ENCODE measurements at regions not wholly inside any gene's neighbourhood (a gene's known extent, or its start where the extent isn't known, plus 50 kb on each side); places are given as distances from the start of the nearest gene placed in this dataset.

GRCh38 chr15:93212578-93212977 lies 123.6 kb upstream of the RGMA start (continued):
- TF ChIP-seq ZBTB21 (CRISPR knock-in tag; IDR thresholded peaks at IDR 0.05; ENCODE audit: borderline replicate concordance) (no peak), NR1H2 (CRISPR knock-in tag; IDR thresholded peaks at IDR 0.05) (no peak), NFE2L1 (CRISPR knock-in tag; IDR thresholded peaks at IDR 0.05) (no peak), TEAD1 (CRISPR knock-in tag; IDR thresholded peaks at IDR 0.05) (no peak), ZBTB43 (CRISPR knock-in tag; IDR thresholded peaks at IDR 0.05) (no peak)

DNA sequence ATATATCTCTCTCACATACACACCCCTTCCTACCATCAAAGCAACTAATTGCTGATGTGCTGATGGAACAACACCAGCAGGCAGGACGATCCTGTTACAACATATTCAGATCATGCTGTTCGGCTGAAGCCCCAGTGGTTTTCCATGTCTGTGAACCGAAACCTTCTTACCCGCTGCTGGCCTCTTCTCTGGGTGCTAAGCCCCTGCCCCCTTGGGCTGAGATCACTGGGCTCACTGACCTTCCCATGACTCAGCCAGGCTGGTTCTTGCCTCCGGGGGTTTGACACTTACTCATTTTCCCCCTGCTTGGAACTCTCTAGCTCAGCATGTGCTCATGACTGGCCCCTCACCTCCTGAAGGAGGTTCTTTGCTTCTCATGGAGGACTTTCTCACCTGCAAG lies 122.0 kb upstream of the RGMA start:
- CTCF ChIA-PET = no interaction called here
- TF ChIP-seq KAT7 (CRISPR knock-in tag; IDR thresholded peaks at IDR 0.05; ENCODE audit: borderline replicate concordance) (no peak), ZNF416 (CRISPR knock-in tag; IDR thresholded peaks at IDR 0.05) (no peak), GTF2I (CRISPR knock-in tag; conservative IDR thresholded peaks at IDR 0.05) (no peak), SMAD4 (CRISPR knock-in tag; IDR thresholded peaks at IDR 0.05) (no peak), RELA (CRISPR knock-in tag; IDR thresholded peaks at IDR 0.05; ENCODE audit: borderline replicate concordance) (no peak)
- TF ChIP-seq, protein P1, sequence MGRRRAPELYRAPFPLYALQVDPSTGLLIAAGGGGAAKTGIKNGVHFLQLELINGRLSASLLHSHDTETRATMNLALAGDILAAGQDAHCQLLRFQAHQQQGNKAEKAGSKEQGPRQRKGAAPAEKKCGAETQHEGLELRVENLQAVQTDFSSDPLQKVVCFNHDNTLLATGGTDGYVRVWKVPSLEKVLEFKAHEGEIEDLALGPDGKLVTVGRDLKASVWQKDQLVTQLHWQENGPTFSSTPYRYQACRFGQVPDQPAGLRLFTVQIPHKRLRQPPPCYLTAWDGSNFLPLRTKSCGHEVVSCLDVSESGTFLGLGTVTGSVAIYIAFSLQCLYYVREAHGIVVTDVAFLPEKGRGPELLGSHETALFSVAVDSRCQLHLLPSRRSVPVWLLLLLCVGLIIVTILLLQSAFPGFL (CRISPR knock-in tag; IDR thresholded peaks at IDR 0.05; ENCODE audit: borderline replicate concordance) = no peak
- TF ChIP-seq, protein P2, sequence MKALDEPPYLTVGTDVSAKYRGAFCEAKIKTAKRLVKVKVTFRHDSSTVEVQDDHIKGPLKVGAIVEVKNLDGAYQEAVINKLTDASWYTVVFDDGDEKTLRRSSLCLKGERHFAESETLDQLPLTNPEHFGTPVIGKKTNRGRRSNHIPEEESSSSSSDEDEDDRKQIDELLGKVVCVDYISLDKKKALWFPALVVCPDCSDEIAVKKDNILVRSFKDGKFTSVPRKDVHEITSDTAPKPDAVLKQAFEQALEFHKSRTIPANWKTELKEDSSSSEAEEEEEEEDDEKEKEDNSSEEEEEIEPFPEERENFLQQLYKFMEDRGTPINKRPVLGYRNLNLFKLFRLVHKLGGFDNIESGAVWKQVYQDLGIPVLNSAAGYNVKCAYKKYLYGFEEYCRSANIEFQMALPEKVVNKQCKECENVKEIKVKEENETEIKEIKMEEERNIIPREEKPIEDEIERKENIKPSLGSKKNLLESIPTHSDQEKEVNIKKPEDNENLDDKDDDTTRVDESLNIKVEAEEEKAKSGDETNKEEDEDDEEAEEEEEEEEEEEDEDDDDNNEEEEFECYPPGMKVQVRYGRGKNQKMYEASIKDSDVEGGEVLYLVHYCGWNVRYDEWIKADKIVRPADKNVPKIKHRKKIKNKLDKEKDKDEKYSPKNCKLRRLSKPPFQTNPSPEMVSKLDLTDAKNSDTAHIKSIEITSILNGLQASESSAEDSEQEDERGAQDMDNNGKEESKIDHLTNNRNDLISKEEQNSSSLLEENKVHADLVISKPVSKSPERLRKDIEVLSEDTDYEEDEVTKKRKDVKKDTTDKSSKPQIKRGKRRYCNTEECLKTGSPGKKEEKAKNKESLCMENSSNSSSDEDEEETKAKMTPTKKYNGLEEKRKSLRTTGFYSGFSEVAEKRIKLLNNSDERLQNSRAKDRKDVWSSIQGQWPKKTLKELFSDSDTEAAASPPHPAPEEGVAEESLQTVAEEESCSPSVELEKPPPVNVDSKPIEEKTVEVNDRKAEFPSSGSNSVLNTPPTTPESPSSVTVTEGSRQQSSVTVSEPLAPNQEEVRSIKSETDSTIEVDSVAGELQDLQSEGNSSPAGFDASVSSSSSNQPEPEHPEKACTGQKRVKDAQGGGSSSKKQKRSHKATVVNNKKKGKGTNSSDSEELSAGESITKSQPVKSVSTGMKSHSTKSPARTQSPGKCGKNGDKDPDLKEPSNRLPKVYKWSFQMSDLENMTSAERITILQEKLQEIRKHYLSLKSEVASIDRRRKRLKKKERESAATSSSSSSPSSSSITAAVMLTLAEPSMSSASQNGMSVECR (CRISPR knock-in tag; IDR thresholded peaks at IDR 0.05; ENCODE audit: borderline replicate concordance) = no peak
- H3K4me1 Mint-ChIP-seq = peaks cover 7% of the 10 kb centered on the region
- peaks cover 19% of the 10 kb centered on the region for H3K9me3 Mint-ChIP-seq
- ATAC-seq (no peak), DNase-seq (ENCODE audit: low spot score) (no peak)
- no peak overlapping the region for H3K27ac Mint-ChIP-seq
- peaks cover 4% of the 10 kb centered on the region for H3K27me3 Mint-ChIP-seq (ENCODE audit: low read depth)
- no peaks in the 10 kb centered on the region; the same call in 1 of the 2 replicates for H3K36me3 Mint-ChIP-seq
- no peak overlapping the region for H3K4me3 Mint-ChIP-seq
- POLR2A ChIA-PET = no interaction called here

DNA sequence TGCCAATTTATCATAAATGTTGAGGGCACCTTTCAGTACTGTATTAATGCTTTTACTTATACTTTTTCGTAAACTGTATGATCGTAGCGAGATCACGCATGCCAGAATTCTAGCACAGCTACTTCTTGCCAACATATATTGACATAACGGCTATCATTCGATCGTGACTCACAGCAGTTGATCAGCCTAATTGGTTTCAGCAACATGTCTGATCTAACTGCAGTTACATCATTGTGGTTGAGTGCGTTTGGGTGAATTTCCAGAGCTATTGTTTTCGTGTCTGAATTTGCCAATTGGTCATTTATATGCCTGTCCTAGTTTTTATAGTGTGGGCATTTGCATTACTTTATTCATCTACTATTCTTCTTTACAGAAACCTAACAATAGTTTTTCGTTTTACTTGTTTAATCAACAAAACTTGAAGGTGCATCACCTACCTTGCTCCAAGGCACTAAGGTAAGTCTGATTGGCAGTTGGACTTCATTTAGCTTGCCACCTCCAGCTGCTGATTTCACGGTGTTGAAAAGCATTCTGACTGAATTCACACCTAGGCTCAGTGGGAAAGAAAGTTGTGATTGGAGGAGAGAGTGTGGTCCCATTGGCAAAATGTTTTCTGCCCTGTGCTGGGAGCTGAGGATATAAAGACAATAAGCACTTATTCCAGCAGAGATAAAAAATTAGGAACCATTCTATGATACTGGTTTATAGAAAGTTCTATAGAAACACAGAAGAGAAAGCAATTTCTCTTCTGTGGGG lies 120.9 kb upstream of the RGMA start:
- Mint-ChIP-seq H3K27me3 (ENCODE audit: low read depth) (peaks cover 4% of the 10 kb centered on the region; the same call in 1 of the 2 replicates), H3K4me1 (peaks cover 17% of the 10 kb centered on the region), H3K9me3 (peaks cover 19% of the 10 kb centered on the region), H3K27ac (no peak overlapping the region), H3K36me3 (no peaks in the 10 kb centered on the region; the same call in 1 of the 2 replicates), H3K4me3 (no peak overlapping the region)
- ATAC-seq = no peak
- CTCF ChIA-PET = interaction anchor here (0.6 kb wide), 1 partner anchor 17 kb away, joined by 4 read pairs; no protein-coding TSS in a partner anchor
- POLR2A ChIA-PET = no interaction called here
- no peak for DNase-seq (ENCODE audit: low spot score)
- TF ChIP-seq GRHL2 (CRISPR knock-in tag; IDR thresholded peaks at IDR 0.05; ENCODE audit: insufficient replicate concordance, severe bottlenecking) (no peak), ELF4 (CRISPR knock-in tag; IDR thresholded peaks at IDR 0.05; ENCODE audit: low read depth) (no peak), JAZF1 (CRISPR knock-in tag; IDR thresholded peaks at IDR 0.05) (no peak), FOXJ3 (CRISPR knock-in tag; IDR thresholded peaks at IDR 0.05; ENCODE audit: borderline replicate concordance) (no peak), EMX1 (CRISPR knock-in tag; IDR thresholded peaks at IDR 0.05) (no peak), NFYB (CRISPR knock-in tag; conservative IDR thresholded peaks at IDR 0.05; ENCODE audit: low read depth) (no peak), TCF7 (CRISPR knock-in tag; IDR thresholded peaks at IDR 0.05; ENCODE audit: low read depth) (no peak), ZNF232 (CRISPR knock-in tag; IDR thresholded peaks at IDR 0.05) (no peak)
- TF ChIP-seq, protein P3, sequence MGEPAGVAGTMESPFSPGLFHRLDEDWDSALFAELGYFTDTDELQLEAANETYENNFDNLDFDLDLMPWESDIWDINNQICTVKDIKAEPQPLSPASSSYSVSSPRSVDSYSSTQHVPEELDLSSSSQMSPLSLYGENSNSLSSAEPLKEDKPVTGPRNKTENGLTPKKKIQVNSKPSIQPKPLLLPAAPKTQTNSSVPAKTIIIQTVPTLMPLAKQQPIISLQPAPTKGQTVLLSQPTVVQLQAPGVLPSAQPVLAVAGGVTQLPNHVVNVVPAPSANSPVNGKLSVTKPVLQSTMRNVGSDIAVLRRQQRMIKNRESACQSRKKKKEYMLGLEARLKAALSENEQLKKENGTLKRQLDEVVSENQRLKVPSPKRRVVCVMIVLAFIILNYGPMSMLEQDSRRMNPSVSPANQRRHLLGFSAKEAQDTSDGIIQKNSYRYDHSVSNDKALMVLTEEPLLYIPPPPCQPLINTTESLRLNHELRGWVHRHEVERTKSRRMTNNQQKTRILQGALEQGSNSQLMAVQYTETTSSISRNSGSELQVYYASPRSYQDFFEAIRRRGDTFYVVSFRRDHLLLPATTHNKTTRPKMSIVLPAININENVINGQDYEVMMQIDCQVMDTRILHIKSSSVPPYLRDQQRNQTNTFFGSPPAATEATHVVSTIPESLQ (CRISPR knock-in tag; IDR thresholded peaks at IDR 0.05) = no peak
- TF ChIP-seq, protein P4, sequence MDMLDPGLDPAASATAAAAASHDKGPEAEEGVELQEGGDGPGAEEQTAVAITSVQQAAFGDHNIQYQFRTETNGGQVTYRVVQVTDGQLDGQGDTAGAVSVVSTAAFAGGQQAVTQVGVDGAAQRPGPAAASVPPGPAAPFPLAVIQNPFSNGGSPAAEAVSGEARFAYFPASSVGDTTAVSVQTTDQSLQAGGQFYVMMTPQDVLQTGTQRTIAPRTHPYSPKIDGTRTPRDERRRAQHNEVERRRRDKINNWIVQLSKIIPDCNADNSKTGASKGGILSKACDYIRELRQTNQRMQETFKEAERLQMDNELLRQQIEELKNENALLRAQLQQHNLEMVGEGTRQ (CRISPR knock-in tag; IDR thresholded peaks at IDR 0.05) = no peak
- TF ChIP-seq, protein P5, sequence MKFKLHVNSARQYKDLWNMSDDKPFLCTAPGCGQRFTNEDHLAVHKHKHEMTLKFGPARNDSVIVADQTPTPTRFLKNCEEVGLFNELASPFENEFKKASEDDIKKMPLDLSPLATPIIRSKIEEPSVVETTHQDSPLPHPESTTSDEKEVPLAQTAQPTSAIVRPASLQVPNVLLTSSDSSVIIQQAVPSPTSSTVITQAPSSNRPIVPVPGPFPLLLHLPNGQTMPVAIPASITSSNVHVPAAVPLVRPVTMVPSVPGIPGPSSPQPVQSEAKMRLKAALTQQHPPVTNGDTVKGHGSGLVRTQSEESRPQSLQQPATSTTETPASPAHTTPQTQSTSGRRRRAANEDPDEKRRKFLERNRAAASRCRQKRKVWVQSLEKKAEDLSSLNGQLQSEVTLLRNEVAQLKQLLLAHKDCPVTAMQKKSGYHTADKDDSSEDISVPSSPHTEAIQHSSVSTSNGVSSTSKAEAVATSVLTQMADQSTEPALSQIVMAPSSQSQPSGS (CRISPR knock-in tag; IDR thresholded peaks at IDR 0.05; ENCODE audit: borderline replicate concordance, low read depth) = no peak
